Activated CD4-positive, alpha-beta T cell treated with anti-CD3 and anti-CD28 coated beads, Interleukin-2, amount 10 ng/mL, durations not matched to agents 7 days and 5 days (primary cell): ENCODE measurements at regions not wholly inside any gene's neighbourhood (a gene's known extent, or its start where the extent isn't known, plus 50 kb on each side); places are given as distances from the start of the nearest gene placed in this dataset.

ENCODE experiments used
- CTCF ChIA-PET: fragments of 350-600 bp; sonication (Branson Sonifier 250); formaldehyde crosslinking; loops from one replicate; lab custom pipeline; 2021; ENCODE audit warnings: antibody characterized with exemption; lab: Charles Lee
- POLR2A ChIA-PET: fragments of 350-600 bp; sonication (Branson Sonifier 250); formaldehyde crosslinking; loops from one replicate; lab custom pipeline; 2021; ENCODE audit warnings: antibody characterized with exemption; lab: Charles Lee
- DNase-seq: peaks from one replicate; pipeline ENCODE4 v3.0.0-alpha.2; 2020
- H3K27ac Mint-ChIP-seq: one replicate; pipeline ENCODE4 v1.8.0; 2021; ENCODE audit warnings: mild to moderate bottlenecking, moderate library complexity, mixed read lengths
- H3K27me3 Mint-ChIP-seq: one replicate; pipeline ENCODE4 v1.8.0; 2021; ENCODE audit warnings: mixed read lengths
- H3K36me3 Mint-ChIP-seq: one replicate; pipeline ENCODE4 v1.8.0; 2021; ENCODE audit warnings: low read depth, mixed read lengths
- H3K4me1 Mint-ChIP-seq: one replicate; pipeline ENCODE4 v1.8.0; 2021; ENCODE audit warnings: mixed read lengths
- H3K4me3 Mint-ChIP-seq: one replicate; pipeline ENCODE4 v1.8.0; 2021; ENCODE audit warnings: mild to moderate bottlenecking, moderate library complexity, mixed read lengths
- H3K9me3 Mint-ChIP-seq: one replicate; pipeline ENCODE4 v1.8.0; 2021; ENCODE audit warnings: mixed read lengths

DNA sequence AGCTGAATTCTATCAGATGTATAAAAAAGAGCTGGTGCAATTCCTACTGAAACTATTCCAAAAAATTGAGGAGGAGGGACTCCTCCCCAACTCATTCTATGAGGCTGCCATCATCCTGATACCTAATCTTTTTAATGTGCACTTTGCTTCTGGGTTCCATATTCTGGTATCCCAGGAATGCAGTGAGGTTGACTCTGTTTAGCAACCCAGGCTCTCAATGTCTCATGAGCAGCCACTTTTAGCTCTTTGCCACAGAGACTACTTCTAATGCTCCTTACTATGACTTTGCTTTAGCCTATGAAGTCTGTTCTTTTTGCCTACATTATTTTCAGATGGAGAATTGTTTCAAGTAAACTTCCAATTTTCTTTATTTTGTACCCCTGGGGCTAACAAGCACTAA lies 185.5 kb upstream of the NRSN1 start:
- no peak for DNase-seq
- H3K9me3 Mint-ChIP-seq: peaks cover 2% of the 10 kb centered on the region
- CTCF ChIA-PET: no interaction called here
- H3K27ac Mint-ChIP-seq: no peak overlapping the region
- no peaks in the 10 kb centered on the region for H3K36me3 Mint-ChIP-seq
- POLR2A ChIA-PET: no interaction called here
- no peak overlapping the region for H3K4me3 Mint-ChIP-seq
- no peaks in the 10 kb centered on the region for H3K27me3 Mint-ChIP-seq
- no peaks in the 10 kb centered on the region for H3K4me1 Mint-ChIP-seq

DNA sequence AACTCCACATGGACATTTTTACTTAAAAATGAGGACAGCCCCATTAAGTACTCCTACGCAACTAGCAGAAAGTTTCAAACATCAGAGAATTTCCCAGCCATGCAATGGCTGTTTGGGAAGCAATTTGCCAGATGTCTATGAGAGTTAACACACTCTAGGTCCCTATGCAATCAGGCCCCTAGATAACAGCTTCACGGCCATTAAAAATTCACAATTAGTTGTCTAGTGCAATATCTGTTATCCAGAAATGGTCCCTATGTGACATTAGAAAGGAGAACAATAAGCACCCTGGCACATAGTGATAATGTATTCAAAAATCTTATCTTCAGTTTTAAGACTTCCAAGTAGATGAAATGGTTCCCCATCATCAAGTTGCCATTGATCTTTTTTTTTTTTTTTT lies 174.3 kb upstream of the NRSN1 start:
- no peak overlapping the region for H3K4me3 Mint-ChIP-seq
- H3K27ac Mint-ChIP-seq: no peak overlapping the region
- DNase-seq: no peak
- peaks cover 3% of the 10 kb centered on the region for H3K9me3 Mint-ChIP-seq
- H3K27me3 Mint-ChIP-seq: no peaks in the 10 kb centered on the region
- POLR2A ChIA-PET: no interaction called here
- H3K36me3 Mint-ChIP-seq: no peaks in the 10 kb centered on the region
- CTCF ChIA-PET: no interaction called here
- no peaks in the 10 kb centered on the region for H3K4me1 Mint-ChIP-seq

DNA sequence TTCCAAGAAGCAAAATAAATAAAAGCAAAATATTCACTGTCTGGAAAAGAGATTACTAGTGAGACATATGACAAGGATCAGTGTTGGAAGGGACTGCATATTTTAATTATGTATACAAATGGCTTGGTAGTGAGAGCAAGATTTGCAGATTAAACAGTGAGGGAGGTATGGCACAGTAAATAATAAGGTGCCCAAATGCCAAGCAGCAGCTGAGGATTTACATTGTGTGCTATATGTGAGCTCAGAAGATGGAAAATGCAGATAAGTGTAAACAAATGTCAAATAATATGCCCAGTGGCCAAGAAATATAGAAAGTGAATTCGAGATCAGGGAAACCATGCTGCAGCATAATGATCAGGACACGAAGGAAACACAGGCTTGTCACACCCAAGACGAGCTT lies 173.8 kb upstream of the NRSN1 start:
- CTCF ChIA-PET: interaction anchor here (0.6 kb wide), 1 partner anchor 112 kb away, joined by 3 read pairs; no protein-coding TSS in a partner anchor
- POLR2A ChIA-PET: no interaction called here
- no peaks in the 10 kb centered on the region for H3K27me3 Mint-ChIP-seq
- peaks cover 3% of the 10 kb centered on the region for H3K9me3 Mint-ChIP-seq
- no peak overlapping the region for H3K27ac Mint-ChIP-seq
- no peak for DNase-seq
- H3K4me1 Mint-ChIP-seq: no peaks in the 10 kb centered on the region
- no peaks in the 10 kb centered on the region for H3K36me3 Mint-ChIP-seq
- H3K4me3 Mint-ChIP-seq: no peak overlapping the region

DNA sequence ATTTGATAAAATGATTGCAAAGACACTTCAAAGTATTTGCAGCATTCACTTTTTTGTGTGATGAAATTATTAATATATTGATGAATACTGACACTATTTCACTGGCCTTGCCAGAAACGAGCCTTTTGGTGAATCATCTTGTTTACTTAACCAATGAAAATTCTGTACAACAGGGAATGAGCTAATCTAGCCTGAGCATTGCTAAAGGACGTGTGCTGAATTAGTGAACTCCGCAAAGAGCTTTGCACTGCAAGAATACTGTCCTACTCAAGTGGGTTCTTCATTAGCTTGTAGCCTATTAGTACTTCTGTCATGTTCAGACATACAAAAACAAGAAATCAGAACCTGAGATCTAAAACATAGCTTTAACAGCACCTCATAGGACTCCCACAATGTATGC lies 172.0 kb upstream of the NRSN1 start:
- no peaks in the 10 kb centered on the region for H3K36me3 Mint-ChIP-seq
- H3K4me3 Mint-ChIP-seq: no peak overlapping the region

DNA sequence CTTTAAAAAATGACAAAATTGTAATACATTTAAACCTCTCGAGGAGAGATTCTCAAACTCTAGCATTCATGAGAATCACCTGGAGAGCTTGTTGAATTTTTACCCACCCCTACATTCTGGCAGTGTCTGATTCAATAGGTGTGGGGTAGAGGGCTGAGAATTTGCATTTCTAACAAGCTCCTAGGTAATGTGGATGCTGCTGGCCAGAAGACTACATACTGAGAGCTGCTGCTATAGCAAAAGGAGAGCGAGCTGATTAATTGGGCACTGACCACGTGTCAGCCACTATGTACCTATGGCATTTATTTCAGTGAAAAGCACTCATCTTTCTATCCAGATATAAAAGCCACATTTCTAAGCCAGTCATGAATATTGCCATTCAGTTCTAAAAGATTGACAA lies 169.0 kb upstream of the NRSN1 start:
- H3K4me3 Mint-ChIP-seq: no peak overlapping the region
- H3K9me3 Mint-ChIP-seq: no peaks in the 10 kb centered on the region
- DNase-seq: no peak
- no peaks in the 10 kb centered on the region for H3K36me3 Mint-ChIP-seq
- no peaks in the 10 kb centered on the region for H3K27me3 Mint-ChIP-seq
- no peak overlapping the region for H3K27ac Mint-ChIP-seq
- ChIA-PET CTCF (no interaction called here), POLR2A (no interaction called here)
- H3K4me1 Mint-ChIP-seq: no peaks in the 10 kb centered on the region

More for the DNA sequence above, 172.0 kb upstream of the NRSN1 start:
- ChIA-PET CTCF (no interaction called here), POLR2A (no interaction called here)
- Mint-ChIP-seq H3K27me3 (no peaks in the 10 kb centered on the region), H3K27ac (no peak overlapping the region), H3K4me1 (no peaks in the 10 kb centered on the region), H3K9me3 (peaks cover 3% of the 10 kb centered on the region)
- DNase-seq: no peak

DNA sequence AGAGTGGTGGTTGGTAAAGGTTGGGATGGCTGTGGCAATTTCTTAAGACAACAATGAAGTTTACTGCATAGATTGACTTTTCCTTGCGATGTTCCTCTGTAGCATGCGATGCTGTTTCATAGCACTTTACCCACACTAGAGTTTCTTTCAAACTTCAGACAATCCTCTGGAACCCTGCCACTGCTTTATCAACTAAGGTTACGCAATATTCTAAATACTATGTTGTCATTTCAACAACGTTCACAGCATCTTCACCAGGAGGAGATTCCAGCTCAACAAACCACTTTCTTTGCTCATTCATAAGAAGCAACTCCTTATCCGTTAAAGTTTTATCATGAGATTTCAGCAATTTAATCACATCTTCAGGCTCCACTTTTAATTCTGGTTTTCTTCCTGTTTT lies 161.2 kb upstream of the NRSN1 start:
- Mint-ChIP-seq H3K27ac (no peak overlapping the region), H3K9me3 (no peaks in the 10 kb centered on the region), H3K27me3 (no peaks in the 10 kb centered on the region), H3K36me3 (no peaks in the 10 kb centered on the region), H3K4me1 (no peaks in the 10 kb centered on the region), H3K4me3 (no peak overlapping the region)
- CTCF ChIA-PET: no interaction called here
- POLR2A ChIA-PET: no interaction called here
- no peak for DNase-seq

DNA sequence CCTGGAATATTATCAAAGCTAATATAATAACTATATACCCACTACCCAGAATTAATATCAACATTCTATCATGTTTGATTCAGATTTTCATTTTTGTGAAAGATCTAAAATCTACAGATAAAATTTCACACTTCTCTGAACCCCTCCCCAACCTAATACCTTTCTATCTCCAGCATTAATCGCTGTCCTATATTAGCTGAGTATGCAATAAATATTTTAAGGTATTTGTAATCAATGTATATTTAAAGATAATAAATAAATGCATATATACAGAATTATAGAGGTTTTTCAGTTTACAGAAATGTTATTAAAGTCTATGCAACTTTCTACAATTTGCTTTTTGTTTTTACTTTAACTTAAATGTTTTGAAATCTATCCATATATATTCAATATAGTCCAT lies 156.7 kb upstream of the NRSN1 start:
- ChIA-PET POLR2A (no interaction called here), CTCF (no interaction called here)
- no peaks in the 10 kb centered on the region for H3K36me3 Mint-ChIP-seq
- H3K9me3 Mint-ChIP-seq: no peaks in the 10 kb centered on the region
- H3K27ac Mint-ChIP-seq: no peak overlapping the region
- DNase-seq: no peak
- no peaks in the 10 kb centered on the region for H3K4me1 Mint-ChIP-seq
- no peak overlapping the region for H3K4me3 Mint-ChIP-seq
- no peaks in the 10 kb centered on the region for H3K27me3 Mint-ChIP-seq

DNA sequence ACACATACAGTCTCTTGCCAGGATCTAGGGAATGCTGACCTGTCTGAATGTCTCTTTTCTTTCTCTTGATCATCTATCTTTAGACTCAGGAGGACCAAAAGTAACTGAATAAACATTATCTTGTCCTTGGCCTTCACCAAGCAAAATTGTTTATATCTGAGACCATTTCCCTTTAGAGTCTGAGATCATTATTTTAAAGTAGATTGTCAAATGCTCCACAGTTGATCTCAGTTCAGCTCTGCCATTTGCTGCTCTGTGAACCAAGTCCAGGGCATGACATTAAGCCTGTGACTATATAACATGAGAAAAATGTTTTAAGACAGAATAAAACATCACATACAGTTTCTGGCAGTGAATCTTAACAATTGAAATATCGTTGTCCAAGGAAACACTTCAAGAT lies 148.3 kb upstream of the NRSN1 start:
- H3K27me3 Mint-ChIP-seq: no peaks in the 10 kb centered on the region
- H3K36me3 Mint-ChIP-seq: no peaks in the 10 kb centered on the region
- DNase-seq: no peak
- ChIA-PET CTCF (no interaction called here), POLR2A (no interaction called here)
- no peak overlapping the region for H3K27ac Mint-ChIP-seq
- H3K9me3 Mint-ChIP-seq: no peaks in the 10 kb centered on the region
- no peak overlapping the region for H3K4me3 Mint-ChIP-seq
- H3K4me1 Mint-ChIP-seq: no peaks in the 10 kb centered on the region

DNA sequence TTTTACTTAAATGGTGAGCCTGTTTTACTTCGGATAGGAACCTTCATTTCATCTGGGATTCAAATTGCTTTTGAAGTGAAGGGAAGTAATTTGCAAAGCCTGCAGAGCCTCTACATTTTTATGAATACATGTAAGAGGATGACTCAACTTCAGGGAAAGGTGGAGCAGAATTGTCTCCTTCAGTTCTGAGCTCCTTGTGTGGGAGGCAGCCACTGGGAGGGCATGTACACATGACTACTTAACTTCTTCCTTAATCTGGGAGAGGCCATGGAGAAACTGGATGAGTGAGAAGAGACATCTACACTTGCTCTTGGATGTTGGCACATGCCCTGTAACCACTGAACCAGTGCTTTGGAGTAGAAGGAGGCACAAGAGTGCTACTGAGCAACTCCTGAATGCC lies 145.1 kb upstream of the NRSN1 start:
- Mint-ChIP-seq H3K27ac (no peak overlapping the region), H3K27me3 (no peaks in the 10 kb centered on the region), H3K9me3 (no peaks in the 10 kb centered on the region), H3K4me3 (no peak overlapping the region), H3K4me1 (no peaks in the 10 kb centered on the region), H3K36me3 (no peaks in the 10 kb centered on the region)
- POLR2A ChIA-PET: no interaction called here
- CTCF ChIA-PET: no interaction called here
- DNase-seq: no peak

DNA sequence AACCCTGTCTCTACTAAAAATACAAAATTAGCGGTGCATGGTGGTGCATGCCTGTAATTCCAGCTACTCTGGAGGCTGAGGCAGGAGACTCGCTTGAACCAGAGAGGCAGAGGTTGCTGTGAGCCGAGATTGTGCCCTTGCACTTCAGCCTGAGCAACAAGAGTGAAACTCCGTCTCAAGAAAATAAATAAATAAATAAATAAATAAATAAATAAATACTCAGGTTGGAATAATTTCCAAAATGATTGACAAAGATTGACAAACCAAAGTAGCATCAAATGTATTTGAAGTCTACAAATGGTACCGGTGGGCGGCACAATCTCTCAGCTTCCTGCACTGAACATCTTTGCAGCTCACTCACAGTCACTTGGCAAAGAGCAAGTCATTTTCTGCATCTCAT lies 144.1 kb upstream of the NRSN1 start:
- H3K4me3 Mint-ChIP-seq: no peak overlapping the region
- H3K27ac Mint-ChIP-seq: no peak overlapping the region
- no peaks in the 10 kb centered on the region for H3K4me1 Mint-ChIP-seq
- ChIA-PET POLR2A (no interaction called here), CTCF (no interaction called here)
- no peaks in the 10 kb centered on the region for H3K9me3 Mint-ChIP-seq
- H3K36me3 Mint-ChIP-seq: no peaks in the 10 kb centered on the region
- H3K27me3 Mint-ChIP-seq: no peaks in the 10 kb centered on the region
- DNase-seq: no peak

DNA sequence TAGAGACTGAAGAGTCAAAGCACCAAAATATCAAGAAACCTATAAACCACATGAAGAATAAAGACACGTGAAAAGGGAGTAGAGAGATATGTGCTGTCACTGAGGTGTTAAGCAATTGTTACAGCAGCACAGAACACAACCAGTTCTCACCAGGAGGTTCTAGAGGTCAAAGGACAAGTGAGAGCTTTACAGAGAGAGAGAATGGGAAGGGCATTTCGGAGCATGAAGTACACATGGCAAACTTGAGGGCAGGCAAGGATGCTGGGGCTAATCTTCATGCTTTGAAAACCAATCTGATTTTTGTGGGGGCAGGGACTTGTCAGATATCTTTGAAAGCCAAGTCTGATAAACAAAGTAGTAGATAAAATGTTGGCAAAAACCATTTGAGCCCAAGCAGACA lies 142.3 kb upstream of the NRSN1 start:
- H3K36me3 Mint-ChIP-seq: no peaks in the 10 kb centered on the region
- no peak overlapping the region for H3K4me3 Mint-ChIP-seq
- no peaks in the 10 kb centered on the region for H3K9me3 Mint-ChIP-seq
- no peak overlapping the region for H3K27ac Mint-ChIP-seq
- no peak for DNase-seq
- no peaks in the 10 kb centered on the region for H3K27me3 Mint-ChIP-seq
- ChIA-PET CTCF (no interaction called here), POLR2A (no interaction called here)
- no peaks in the 10 kb centered on the region for H3K4me1 Mint-ChIP-seq

DNA sequence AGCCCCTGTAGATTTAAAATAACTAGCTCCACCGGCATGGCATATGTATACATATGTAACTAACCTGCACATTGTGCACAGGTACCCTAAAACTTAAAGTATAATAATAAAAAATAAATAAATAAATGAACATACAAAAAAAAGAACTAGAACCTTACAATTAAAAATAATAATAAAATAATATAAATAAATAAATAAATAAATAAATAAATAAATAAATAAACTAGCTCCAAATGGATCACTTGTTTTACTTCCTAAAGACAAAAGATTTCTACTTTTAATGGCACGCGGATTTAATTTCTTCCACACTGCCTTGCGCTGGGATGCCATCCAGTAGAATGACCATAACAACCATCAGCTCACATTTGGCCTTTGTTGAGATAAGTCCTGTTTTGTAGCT lies 141.0 kb upstream of the NRSN1 start:
- H3K27me3 Mint-ChIP-seq: no peaks in the 10 kb centered on the region
- no peak for DNase-seq
- no peaks in the 10 kb centered on the region for H3K36me3 Mint-ChIP-seq
- no peak overlapping the region for H3K27ac Mint-ChIP-seq
- no peaks in the 10 kb centered on the region for H3K9me3 Mint-ChIP-seq
- CTCF ChIA-PET: interaction anchor here (0.5 kb wide), 1 partner anchor 22 kb away, joined by 6 read pairs; no protein-coding TSS in a partner anchor
- H3K4me1 Mint-ChIP-seq: no peaks in the 10 kb centered on the region
- H3K4me3 Mint-ChIP-seq: no peak overlapping the region
- POLR2A ChIA-PET: no interaction called here

DNA sequence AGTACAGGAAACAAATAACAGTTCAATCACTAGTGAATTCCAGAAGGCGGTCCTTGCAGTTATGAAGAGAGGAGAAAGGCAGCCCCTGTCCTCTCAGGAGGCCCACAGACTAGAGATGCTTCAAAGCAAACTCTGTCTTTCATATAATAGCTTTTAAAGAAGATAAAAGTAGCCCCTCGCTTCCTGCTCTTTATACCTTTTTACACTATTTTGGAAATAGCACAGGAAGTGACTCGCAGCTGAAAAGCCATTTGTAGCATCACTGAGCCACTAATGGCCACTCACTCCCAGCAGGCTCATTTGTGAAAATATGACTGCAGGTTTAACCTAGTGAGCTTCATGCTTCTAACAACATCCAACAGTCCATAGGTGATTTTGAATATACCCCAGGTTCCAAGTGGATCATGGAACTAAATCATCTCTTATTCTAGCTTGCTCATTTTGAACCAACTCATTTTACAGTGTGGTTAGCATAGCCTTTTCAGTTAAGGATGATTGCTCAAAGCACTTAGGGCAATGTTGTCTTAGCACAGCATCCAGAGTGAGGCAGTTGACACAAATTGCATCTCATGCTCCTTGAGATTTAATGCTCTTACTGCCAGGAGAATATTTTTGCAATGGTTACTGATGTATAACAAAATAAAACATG lies 136.0 kb upstream of the NRSN1 start:
- ChIA-PET POLR2A (no interaction called here), CTCF (no interaction called here)
- Mint-ChIP-seq H3K4me3 (no peak overlapping the region), H3K9me3 (no peaks in the 10 kb centered on the region), H3K27me3 (no peaks in the 10 kb centered on the region), H3K27ac (no peak overlapping the region), H3K4me1 (no peaks in the 10 kb centered on the region), H3K36me3 (no peaks in the 10 kb centered on the region)
- no peak for DNase-seq

DNA sequence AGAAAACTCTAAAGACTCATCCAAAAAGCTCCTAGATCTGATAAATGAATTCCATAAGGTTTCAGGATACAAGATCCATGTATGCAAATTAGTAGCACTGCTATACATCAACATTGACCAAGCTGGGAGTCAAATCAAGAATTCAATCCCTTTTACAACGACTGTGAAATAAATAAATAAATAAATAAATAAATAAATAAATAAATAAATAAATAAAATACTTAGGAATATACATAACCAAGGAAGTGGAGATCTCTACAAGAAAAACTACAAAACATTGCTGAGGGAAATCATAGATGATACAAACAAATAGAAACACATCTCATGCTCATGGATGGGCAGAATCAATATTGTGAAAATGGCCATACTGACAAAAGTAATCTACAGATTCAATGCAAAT lies 132.0 kb upstream of the NRSN1 start:
- CTCF ChIA-PET: no interaction called here
- H3K4me3 Mint-ChIP-seq: no peak overlapping the region
- no peaks in the 10 kb centered on the region for H3K36me3 Mint-ChIP-seq
- POLR2A ChIA-PET: no interaction called here
- DNase-seq: no peak
- no peak overlapping the region for H3K27ac Mint-ChIP-seq
- H3K27me3 Mint-ChIP-seq: no peaks in the 10 kb centered on the region
- H3K9me3 Mint-ChIP-seq: no peaks in the 10 kb centered on the region
- H3K4me1 Mint-ChIP-seq: no peaks in the 10 kb centered on the region
